K562 (cell line): ENCODE measurements at regions not wholly inside any gene's neighbourhood (a gene's known extent, or its start where the extent isn't known, plus 50 kb on each side); places are given as distances from the start of the nearest gene placed in this dataset.
A peak's percentile ranks its signal among the peaks of the same experiment; 100 is the strongest.

ENCODE experiments used
- BHLHE40 ChIP-seq: IDR thresholded peaks from 2 replicates; pipeline ENCODE4 v1.6.1; 2011; ENCODE audit warnings: low read length, improper control_type of control experiment
- BRD4 ChIP-seq: fragments of 200-600 bp; sonication (generic); IDR thresholded peaks from 2 replicates; pipeline ENCODE4 v1.6.1; 2017; ENCODE audit warnings: inconsistent platforms
- BRF1 ChIP-seq: IDR thresholded peaks from 3 replicates; pipeline ENCODE4 v1.6.1; 2011; ENCODE audit warnings: borderline replicate concordance, mild to moderate bottlenecking; ENCODE audit not compliant: insufficient read length; ENCODE audit errors: extremely low read depth
- CBX1 ChIP-seq: sonication (generic); IDR thresholded peaks from 2 replicates; pipeline ENCODE4 v1.6.1; 2016; ENCODE audit warnings: antibody characterized with exemption, low read depth, mild to moderate bottlenecking
- CHD2 ChIP-seq: IDR thresholded peaks from 2 replicates; pipeline ENCODE4 v1.6.1; 2011; ENCODE audit warnings: low read depth, low read length
- CSDE1 ChIP-seq, 2 experiments: fragments of 450-650 bp; IDR thresholded peaks; 2 replicates each; pipeline ENCODE4 v1.6.1; 2016; ENCODE audit warnings: mild to moderate bottlenecking in 1 of 2
- EGR1 ChIP-seq: fragments of 450-650 bp; conservative IDR thresholded peaks from 2 replicates; pipeline ENCODE4 v1.6.1; 2017; ENCODE audit warnings: mild to moderate bottlenecking
- ETS1 ChIP-seq: conservative IDR thresholded peaks from 2 replicates; pipeline ENCODE4 v1.6.1; 2011; ENCODE audit warnings: low read depth, mild to moderate bottlenecking, low read length; ENCODE audit not compliant: control insufficient read depth
- GABPB2 ChIP-seq: fragments of 250-450 bp; sonication (Bioruptor Pico); conservative IDR thresholded peaks from 2 replicates; pipeline ENCODE4 v1.5.1; 2021; ENCODE audit warnings: mild to moderate bottlenecking
- HDAC8 ChIP-seq: fragments of 450-650 bp; IDR thresholded peaks from 2 replicates; pipeline ENCODE4 v1.6.1; 2016; ENCODE audit warnings: mild to moderate bottlenecking, missing genetic modification characterization, moderate library complexity, missing compliant biosample characterization
- MEF2D ChIP-seq: conservative IDR thresholded peaks from 2 replicates; pipeline ENCODE4 v1.6.1; 2016; ENCODE audit warnings: low read depth, missing genetic modification characterization, missing compliant biosample characterization
- MTA3 ChIP-seq: fragments of 450-650 bp; formaldehyde crosslinking; IDR thresholded peaks from 2 replicates; pipeline ENCODE4 v1.6.1; 2017; ENCODE audit warnings: mild to moderate bottlenecking, borderline replicate concordance
- PRPF4 ChIP-seq: fragments of 200-400 bp; formaldehyde crosslinking; IDR thresholded peaks from one replicate; pipeline ENCODE4 v1.6.1; 2017; ENCODE audit warnings: low read length, low read depth, mild to moderate bottlenecking; ENCODE audit not compliant: insufficient read depth, poor library complexity, severe bottlenecking
- RBFOX2 ChIP-seq: fragments of 200-400 bp; formaldehyde crosslinking; IDR thresholded peaks from 2 replicates; pipeline ENCODE4 v1.6.1; 2017; ENCODE audit warnings: low read depth, mild to moderate bottlenecking, low read length, moderate library complexity
- SIN3A ChIP-seq, 2 experiments: fragments of 150-350 bp in 1 of 2; IDR thresholded peaks; 2 replicates each; pipeline ENCODE4 v1.6.1; 2011 to 2016; ENCODE audit warnings: borderline replicate concordance in 2 of 2, low read depth in 2 of 2, low read length in 2 of 2, mild to moderate bottlenecking in 2 of 2, moderate library complexity in 2 of 2; ENCODE audit not compliant: control insufficient read depth in 1 of 2
- SRSF3 ChIP-seq: fragments of 200-400 bp; formaldehyde crosslinking; IDR thresholded peaks from 2 replicates; pipeline ENCODE4 v1.6.1; 2016; ENCODE audit warnings: mild to moderate bottlenecking, low read length, moderate library complexity; ENCODE audit not compliant: insufficient read depth
- TOE1 ChIP-seq, 2 experiments: fragments of 450-650 bp in 1 of 2; sonication (generic) in 1 of 2; formaldehyde crosslinking in 1 of 2; IDR thresholded peaks; 2 replicates each; pipeline versions ENCODE4 v1.7.1 to v1.8.0; 2016 to 2022; ENCODE audit warnings: borderline replicate concordance in 2 of 2, mild to moderate bottlenecking in 2 of 2, antibody characterized with exemption in 1 of 2, inconsistent platforms in 1 of 2, low read depth in 1 of 2, missing genetic modification reagents in 1 of 2, moderate library complexity in 1 of 2
- ZBTB12 ChIP-seq: fragments of 250-450 bp; sonication (Bioruptor Pico); IDR thresholded peaks from 2 replicates; pipeline ENCODE4 v1.4.0; 2020
- ZBTB34 ChIP-seq: fragments of 250-450 bp; sonication (Bioruptor Pico); IDR thresholded peaks from 2 replicates; pipeline ENCODE4 v1.8.0; 2021; ENCODE audit warnings: mild to moderate bottlenecking, moderate library complexity
- ZC3H8 ChIP-seq: fragments of 450-650 bp; IDR thresholded peaks from 2 replicates; pipeline ENCODE4 v1.6.1; 2017
- ZNF445 ChIP-seq: fragments of 250-450 bp; sonication (Bioruptor Pico); IDR thresholded peaks from 2 replicates; pipeline ENCODE4 v1.4.0; 2020; ENCODE audit warnings: low read depth, mild to moderate bottlenecking, moderate library complexity
- ZNF561 ChIP-seq: fragments of 450-650 bp; formaldehyde crosslinking; conservative IDR thresholded peaks from 2 replicates; pipeline ENCODE4 v1.4.0; 2020; ENCODE audit warnings: mild to moderate bottlenecking, moderate library complexity
- ZNF76 ChIP-seq: fragments of 250-450 bp; sonication (Bioruptor Pico); IDR thresholded peaks from 2 replicates; pipeline ENCODE4 v1.4.0; 2020; ENCODE audit warnings: mild to moderate bottlenecking, moderate library complexity, borderline replicate concordance
- ZNF77 ChIP-seq: fragments of 250-450 bp; sonication (Bioruptor Pico); IDR thresholded peaks from 2 replicates; pipeline ENCODE4 v1.5.0; 2020
- ZNF79 ChIP-seq: fragments of 250-450 bp; sonication (Bioruptor Pico); IDR thresholded peaks from 2 replicates; pipeline ENCODE4 v1.4.0; 2020; ENCODE audit warnings: low read depth, mild to moderate bottlenecking, moderate library complexity

GRCh38 chr6:27547157-27548075 is 74.5 kb upstream of the ZNF184 start (continued):
- TF ChIP-seq ZBTB34, result no peak
- no peak for TF ChIP-seq SRSF3
- TF ChIP-seq SIN3A (IDR thresholded peaks at IDR 0.05; ENCODE audit: borderline replicate concordance in 2 of 2, control insufficient read depth in 1 of 2, low read depth in 2 of 2, low read length in 2 of 2), result no peak
- no peak for TF ChIP-seq RBFOX2
- TF ChIP-seq ZBTB12 (CRISPR knock-in tag), result no peak
- TF ChIP-seq ZNF445 (CRISPR knock-in tag), result no peak
- TF ChIP-seq ZNF79 (CRISPR knock-in tag), result no peak
- no peak for TF ChIP-seq ZNF77
- TF ChIP-seq GABPB2 (CRISPR knock-in tag), result no peak
- TF ChIP-seq CSDE1 (IDR thresholded peaks at IDR 0.05), result peak in 1 of 2 experiments; percentile 77; a peak in 2 of 4 replicates
- no peak for TF ChIP-seq TOE1 (IDR thresholded peaks at IDR 0.05; ENCODE audit: borderline replicate concordance)
- 0 out of 2 replicates have a peak, but pooled peaks have one; percentile 25 for TF ChIP-seq TOE1 (CRISPR knock-in tag; IDR thresholded peaks at IDR 0.05; ENCODE audit: borderline replicate concordance, low read depth)
- TF ChIP-seq HDAC8 (tag), result no peak
- peak; percentile 70 for TF ChIP-seq BRF1
- no peak for TF ChIP-seq ZNF561 (CRISPR knock-in tag)
- TF ChIP-seq ZNF76 (CRISPR knock-in tag), result no peak
- 0 out of 2 replicates have a peak, but pooled peaks have one; percentile 22 for TF ChIP-seq ZC3H8
- TF ChIP-seq EGR1, result no peak
- TF ChIP-seq PRPF4, result no peak
- TF ChIP-seq CHD2, result no peak
- TF ChIP-seq BRD4, result peak; percentile 93; the same call in 1 of the 2 replicates
- TF ChIP-seq BHLHE40, result no peak
- TF ChIP-seq ETS1, result peak; percentile 90
- 0 out of 2 replicates have a peak, but pooled peaks have one; percentile 40 for TF ChIP-seq MTA3
- TF ChIP-seq CBX1, result no peak
- no peak for TF ChIP-seq MEF2D (tag)
